HepG2 (cell line): ENCODE measurements at regions not wholly inside any gene's neighbourhood (a gene's known extent, or its start where the extent isn't known, plus 50 kb on each side); places are given as distances from the start of the nearest gene placed in this dataset.

Source experiments
- ATAC-seq: fragments of 200-7000 bp; cut with Tn5 transposase; 3 replicates; pipeline ENCODE4 v1.9.1; 2020; ENCODE audit warnings: mild to moderate bottlenecking, moderate library complexity
- BruUV-seq: library from RNA; stranded (reverse); fragments of 400-500 nt; replicated peaks from 2 replicates; lab custom pipeline; 2021; lab: Mats Ljungman, UMichigan
- CTCF ChIA-PET: fragments of 300-600 bp; formaldehyde crosslinking; extraction: SDS; loops from one replicate; lab custom pipeline; 2021; ENCODE audit warnings: low total read pairs, inconsistent platforms, low intra/inter-chr PET ratio; lab: Yijun Ruan, JAX
- POLR2A ChIA-PET: fragments of 350-600 bp; sonication (Branson Sonifier 250); formaldehyde crosslinking; loops from one replicate; lab custom pipeline; 2020; ENCODE audit warnings: antibody characterized with exemption, inconsistent platforms; lab: Yijun Ruan, JAX
- DNase-seq: peaks from one replicate; pipeline ENCODE4 v3.0.0-alpha.2; 2015; ENCODE audit warnings: low spot score
- FAIRE-seq: peaks from 3 replicates; lab custom pipeline; 2011; peaks lifted over from hg19 to GRCh38; lab: Jason Lieb, UNC
- H2AFZ ChIP-seq: one replicate; pipeline ENCODE4 v1.6.1; 2011; ENCODE audit warnings: low read length, inconsistent platforms
- H3K27ac ChIP-seq: fragments of 300-600 bp; 3 replicates; pipeline ENCODE4 v1.8.0; 2011; ENCODE audit warnings: mixed run types, mild to moderate bottlenecking, mixed read lengths, low read length, inconsistent platforms; ENCODE audit not compliant: insufficient read depth; ENCODE audit errors: extremely low read length
- H3K27me3 ChIP-seq, 2 experiments: fragments of 200-600 bp in 1 of 2; 2 replicates in 1 of 2; 3 replicates in 1 of 2; pipeline versions ENCODE4 v1.6.0 to v1.8.0; 2011; ENCODE audit warnings: low read length in 2 of 2, mild to moderate bottlenecking in 2 of 2, moderate library complexity in 2 of 2, inconsistent platforms in 1 of 2; ENCODE audit not compliant: insufficient read depth in 2 of 2, control insufficient read depth in 1 of 2
- H3K36me3 ChIP-seq, 2 experiments: fragments of 200-600 bp in 1 of 2; replicated peaks in 1 of 2; 2 replicates in 1 of 2; 3 replicates in 1 of 2; pipeline versions ENCODE4 v1.5.1 to v1.8.0; 2011; ENCODE audit warnings: low read length in 2 of 2, inconsistent platforms in 1 of 2; ENCODE audit not compliant: insufficient read depth in 2 of 2, control insufficient read depth in 1 of 2
- H3K4me1 ChIP-seq: 2 replicates; pipeline ENCODE4 v1.5.1; 2012; ENCODE audit warnings: low read length, inconsistent platforms; ENCODE audit not compliant: insufficient read depth
- H3K4me2 ChIP-seq: 2 replicates; pipeline ENCODE4 v1.6.0; 2011; ENCODE audit warnings: low read depth, low read length, inconsistent platforms
- H3K4me3 ChIP-seq, 3 experiments: fragments of 200-600 bp in 1 of 3; sonication (generic), shearing (Covaris generic) in 1 of 3; replicated peaks in 1 of 3; 2 replicates each; pipeline ENCODE4 v1.5.1; 2011 to 2016; ENCODE audit warnings: low read length in 3 of 3, inconsistent platforms in 2 of 3, low read depth in 2 of 3, mild to moderate bottlenecking in 2 of 3, control low read depth in 1 of 3, mixed read lengths in 1 of 3; ENCODE audit not compliant: insufficient read depth in 1 of 3
- H3K79me2 ChIP-seq: one replicate; pipeline ENCODE4 v1.6.1; 2011; ENCODE audit warnings: low read length, inconsistent platforms; ENCODE audit not compliant: insufficient read depth
- H3K9ac ChIP-seq: 2 replicates; pipeline ENCODE4 v1.6.0; 2011; ENCODE audit warnings: mild to moderate bottlenecking, low read depth, low read length, inconsistent platforms; ENCODE audit not compliant: insufficient read depth
- H3K9me3 ChIP-seq: 2 replicates; pipeline ENCODE4 v1.5.1; 2012; ENCODE audit warnings: mild to moderate bottlenecking, low read length
- H4K20me1 ChIP-seq: 2 replicates; pipeline ENCODE4 v1.6.0; 2011; ENCODE audit warnings: inconsistent platforms, mild to moderate bottlenecking, low read length, moderate library complexity; ENCODE audit not compliant: insufficient read depth
- ERF ChIP-seq: IDR thresholded peaks from 2 replicates; pipeline ENCODE4 v1.6.1; 2018; ENCODE audit warnings: missing biosample characterization, missing genetic modification reagents
- FIP1L1 ChIP-seq: fragments of 200-400 bp; formaldehyde crosslinking; IDR thresholded peaks from 2 replicates; pipeline ENCODE4 v1.6.1; 2018; ENCODE audit warnings: low read depth, mild to moderate bottlenecking, low read length, moderate library complexity, borderline replicate concordance; ENCODE audit not compliant: insufficient read depth
- KDM3A ChIP-seq: IDR thresholded peaks from 2 replicates; pipeline ENCODE4 v1.6.1; 2018; ENCODE audit warnings: low read depth, missing compliant biosample characterization
- MAFK ChIP-seq, 2 experiments: IDR thresholded peaks in 1 of 2; conservative IDR thresholded peaks in 1 of 2; 2 replicates each; pipeline ENCODE4 v1.6.1; 2011; ENCODE audit warnings: improper control_type of control experiment in 2 of 2, low read length in 2 of 2
- MIER2 ChIP-seq: IDR thresholded peaks from 2 replicates; pipeline ENCODE4 v1.6.1; 2016; ENCODE audit warnings: missing biosample characterization, missing genetic modification reagents
- NFE2L2 ChIP-seq: fragments of 150-350 bp; IDR thresholded peaks from 2 replicates; pipeline ENCODE4 v1.6.1; 2014; ENCODE audit warnings: low read length
- YY1 ChIP-seq: IDR thresholded peaks from 2 replicates; pipeline ENCODE4 v1.6.1; 2011; ENCODE audit warnings: low read length, low read depth, moderate library complexity, mild to moderate bottlenecking; ENCODE audit not compliant: insufficient read depth, insufficient replicate concordance
- in situ Hi-C: cut with HindIII; loops from 2 replicates; pipeline ENCODE4 v1.10.0; 2017; ENCODE audit warnings: low pct_unique_long_range_greater_than_20kb; ENCODE audit not compliant: extremely low pct_ligation_motif_present
- intact Hi-C: fragments of 100-400 bp; cut with micrococcal nuclease; formaldehyde crosslinking; loops from one replicate; pipeline ENCODE4 v1.10.0; 2022; ENCODE audit not compliant: unreplicated experiment
- TF ChIP-seq, protein P1 (sequence below): IDR thresholded peaks from 2 replicates; pipeline ENCODE4 v1.6.1; 2012; ENCODE audit warnings: low read depth, low read length, improper control_type of control experiment

DNA sequence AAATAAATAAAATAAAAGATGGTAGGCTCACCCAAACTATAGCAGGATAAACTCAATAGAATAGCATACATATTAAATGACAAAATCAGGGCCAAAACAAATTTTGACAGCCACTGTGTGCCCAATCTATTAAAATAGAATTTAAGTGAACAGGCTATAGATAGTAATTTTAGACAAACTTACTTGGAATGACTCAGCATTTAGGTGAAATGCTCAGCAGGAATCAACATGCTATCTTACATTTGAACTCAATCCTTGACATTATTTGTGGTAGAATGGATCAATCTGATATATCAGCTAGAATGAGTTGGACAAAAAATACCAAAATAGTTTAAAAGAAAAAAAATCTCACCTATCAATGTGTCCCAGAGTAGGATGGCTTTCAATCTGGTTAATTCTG lies 578.6 kb downstream of the RFPL4B start:
- TF ChIP-seq NFE2L2: peak; percentile 94
- TF ChIP-seq, protein P1, sequence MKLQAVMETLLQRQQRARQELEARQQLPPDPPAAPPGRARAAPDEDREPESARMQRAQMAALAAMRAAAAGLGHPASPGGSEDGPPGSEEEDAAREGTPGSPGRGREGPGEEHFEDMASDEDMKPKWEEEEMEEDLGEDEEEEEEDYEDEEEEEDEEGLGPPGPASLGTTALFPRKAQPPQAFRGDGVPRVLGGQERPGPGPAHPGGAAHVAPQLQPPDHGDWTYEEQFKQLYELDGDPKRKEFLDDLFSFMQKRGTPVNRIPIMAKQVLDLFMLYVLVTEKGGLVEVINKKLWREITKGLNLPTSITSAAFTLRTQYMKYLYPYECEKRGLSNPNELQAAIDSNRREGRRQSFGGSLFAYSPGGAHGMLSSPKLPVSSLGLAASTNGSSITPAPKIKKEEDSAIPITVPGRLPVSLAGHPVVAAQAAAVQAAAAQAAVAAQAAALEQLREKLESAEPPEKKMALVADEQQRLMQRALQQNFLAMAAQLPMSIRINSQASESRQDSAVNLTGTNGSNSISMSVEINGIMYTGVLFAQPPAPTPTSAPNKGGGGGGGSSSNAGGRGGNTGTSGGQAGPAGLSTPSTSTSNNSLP: no peak
- no peak for TF ChIP-seq ERF
- no peak for TF ChIP-seq FIP1L1
- no peak for TF ChIP-seq YY1
- no peak for TF ChIP-seq MIER2 (CRISPR knock-in tag)
- no peak for TF ChIP-seq KDM3A (CRISPR knock-in tag)
- TF ChIP-seq MAFK (conservative IDR thresholded peaks at IDR 0.05 in 1 of 2, IDR thresholded peaks at IDR 0.05 in 1 of 2; ENCODE audit: low read length in 2 of 2): peak in 1 of 2 experiments; percentile 56; a peak in 3 of 4 replicates
- Histone ChIP-seq H3K4me3 (no peak overlapping the region), H2AFZ (no peak overlapping the region), H3K27ac (no peak overlapping the region), H3K27me3 (no peaks in the 10 kb centered on the region), H3K4me2 (no peak overlapping the region), H3K4me1 (no peaks in the 10 kb centered on the region), H3K79me2 (no peaks in the 10 kb centered on the region), H3K9ac (no peak overlapping the region), H4K20me1 (no peaks in the 10 kb centered on the region), H3K9me3 (no peaks in the 10 kb centered on the region), H3K36me3 (no peaks in the 10 kb centered on the region)
- in situ Hi-C loops (no loop called here), intact Hi-C loops (no loop called here)
- ChIA-PET CTCF (no interaction called here), POLR2A (no interaction called here)
- FAIRE-seq: no peak
- no TSS peak for BruUV-seq
- ATAC-seq: no peak
- no peak for DNase-seq
